ENCODE measurements at regions not wholly inside any gene's neighbourhood (a gene's known extent, or its start where the extent isn't known, plus 50 kb on each side); places are given as distances from the start of the nearest gene placed in this dataset.

GRCh38 chr5:27313549-27313948, 275.2 kb upstream of the CDH9 start:
- Mint-ChIP-seq H3K27ac (no peak overlapping the region), H3K4me1 (no peaks in the 10 kb centered on the region), H3K36me3 (ENCODE audit: low read depth) (no peaks in the 10 kb centered on the region), H3K27me3 (no peaks in the 10 kb centered on the region), H3K4me3 (no peak overlapping the region)
- no peaks in the 10 kb centered on the region for H3K9me3 ChIP-seq (ENCODE audit: control insufficient read depth, low read length, poor library complexity, severe bottlenecking)
- DNase-seq = no peak
- ATAC-seq = no peak

GRCh38 chr5:27312291-27312893, 274.0 kb upstream of the CDH9 start:
- H3K36me3 Mint-ChIP-seq (ENCODE audit: low read depth) = no peaks in the 10 kb centered on the region
- DNase-seq (no peak), ATAC-seq (no peak)
- no peak overlapping the region for H3K4me3 Mint-ChIP-seq
- no peaks in the 10 kb centered on the region for H3K9me3 ChIP-seq (ENCODE audit: control insufficient read depth, low read length, poor library complexity, severe bottlenecking)
- H3K27ac Mint-ChIP-seq = no peak overlapping the region
- H3K4me1 Mint-ChIP-seq = no peaks in the 10 kb centered on the region
- no peaks in the 10 kb centered on the region for H3K27me3 Mint-ChIP-seq

DNA sequence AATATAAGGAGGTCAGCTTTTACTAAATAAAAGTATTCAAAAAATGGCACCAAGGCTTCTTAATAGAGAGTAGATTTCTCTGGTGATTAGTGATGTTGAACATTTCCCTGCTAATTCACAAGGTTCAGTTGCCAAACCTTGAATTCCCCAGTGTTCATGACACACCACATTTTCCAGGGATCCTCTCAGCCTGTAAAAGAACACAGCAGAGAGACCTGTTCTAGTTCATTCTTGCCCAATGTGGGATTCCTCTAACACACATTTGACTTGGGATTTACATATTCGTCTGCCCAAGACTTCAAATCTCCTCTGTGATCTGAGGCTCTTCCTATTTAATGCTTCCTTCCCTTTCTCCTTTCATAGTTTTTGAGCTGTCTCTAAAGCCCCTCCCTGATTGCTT, 273.2 kb upstream of the CDH9 start:
- no peaks in the 10 kb centered on the region for H3K9me3 ChIP-seq (ENCODE audit: control insufficient read depth, low read length, poor library complexity, severe bottlenecking)
- H3K27ac Mint-ChIP-seq = no peak overlapping the region
- no peaks in the 10 kb centered on the region for H3K36me3 Mint-ChIP-seq (ENCODE audit: low read depth)
- no peaks in the 10 kb centered on the region for H3K27me3 Mint-ChIP-seq
- ATAC-seq (no peak), DNase-seq (no peak)
- no peak overlapping the region for H3K4me3 Mint-ChIP-seq
- no peaks in the 10 kb centered on the region for H3K4me1 Mint-ChIP-seq

DNA sequence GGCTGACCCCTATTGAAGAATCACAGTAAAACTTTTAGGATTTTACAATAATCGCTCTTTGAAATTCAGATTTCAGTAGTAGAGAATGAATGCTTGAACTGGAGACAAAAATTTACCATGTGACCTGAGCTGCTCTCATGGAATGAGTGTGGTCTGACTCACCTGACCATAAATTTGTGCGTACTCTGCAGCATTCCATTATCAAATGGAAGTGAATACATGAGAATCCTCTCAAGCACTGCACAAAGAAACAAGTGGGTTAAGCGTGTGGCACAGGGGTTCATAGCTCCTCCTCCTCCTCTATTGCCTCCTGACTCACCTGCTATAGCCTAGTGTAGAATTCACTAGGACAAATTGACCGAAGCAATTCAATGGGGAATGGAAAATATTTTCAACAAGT, 269.8 kb upstream of the CDH9 start:
- no peaks in the 10 kb centered on the region for H3K4me1 Mint-ChIP-seq
- no peak for ATAC-seq

DNA sequence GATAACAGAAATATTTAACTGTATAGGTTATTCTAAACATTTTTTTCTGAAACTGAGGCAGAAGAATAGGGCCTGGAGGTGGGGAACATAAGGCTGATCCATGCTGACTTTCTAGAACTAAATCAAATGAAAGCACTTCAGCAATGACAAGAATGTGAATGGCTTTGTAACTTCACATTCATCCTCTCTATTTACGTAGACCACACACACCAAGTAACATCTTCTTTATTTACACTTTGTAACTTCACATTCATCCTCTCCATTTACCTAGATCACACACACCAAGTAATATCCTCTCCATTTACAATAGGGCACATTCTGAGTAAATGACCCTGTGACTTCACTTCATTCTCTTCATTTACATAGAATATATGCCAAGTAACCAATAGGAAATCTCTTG, 251.8 kb upstream of the CDH9 start:
- H3K27ac Mint-ChIP-seq = no peak overlapping the region
- DNase-seq = no peak
- H3K4me1 Mint-ChIP-seq = no peaks in the 10 kb centered on the region
- H3K9me3 ChIP-seq (ENCODE audit: control insufficient read depth, low read length, poor library complexity, severe bottlenecking) = no peaks in the 10 kb centered on the region
- ATAC-seq = no peak
- H3K27me3 Mint-ChIP-seq = no peaks in the 10 kb centered on the region
- no peaks in the 10 kb centered on the region for H3K36me3 Mint-ChIP-seq (ENCODE audit: low read depth)
- H3K4me3 Mint-ChIP-seq = no peak overlapping the region

More for the DNA sequence above, 269.8 kb upstream of the CDH9 start:
- no peaks in the 10 kb centered on the region for H3K27me3 Mint-ChIP-seq
- H3K27ac Mint-ChIP-seq = no peak overlapping the region
- DNase-seq = no peak
- H3K4me3 Mint-ChIP-seq = no peak overlapping the region
- H3K36me3 Mint-ChIP-seq (ENCODE audit: low read depth) = no peaks in the 10 kb centered on the region
- H3K9me3 ChIP-seq (ENCODE audit: control insufficient read depth, low read length, poor library complexity, severe bottlenecking) = no peaks in the 10 kb centered on the region

- no peak for ATAC-seq
- no peak overlapping the region for H3K27ac Mint-ChIP-seq
- H3K36me3 Mint-ChIP-seq (ENCODE audit: low read depth) = no peaks in the 10 kb centered on the region
- H3K27me3 Mint-ChIP-seq = no peaks in the 10 kb centered on the region
- H3K9me3 ChIP-seq (ENCODE audit: control insufficient read depth, low read length, poor library complexity, severe bottlenecking) = no peaks in the 10 kb centered on the region
- no peak overlapping the region for H3K4me3 Mint-ChIP-seq
- DNase-seq = no peak
- H3K4me1 Mint-ChIP-seq = no peaks in the 10 kb centered on the region
Measured at GRCh38 chr5:27276119-27276518, 237.7 kb upstream of the CDH9 start.

DNA sequence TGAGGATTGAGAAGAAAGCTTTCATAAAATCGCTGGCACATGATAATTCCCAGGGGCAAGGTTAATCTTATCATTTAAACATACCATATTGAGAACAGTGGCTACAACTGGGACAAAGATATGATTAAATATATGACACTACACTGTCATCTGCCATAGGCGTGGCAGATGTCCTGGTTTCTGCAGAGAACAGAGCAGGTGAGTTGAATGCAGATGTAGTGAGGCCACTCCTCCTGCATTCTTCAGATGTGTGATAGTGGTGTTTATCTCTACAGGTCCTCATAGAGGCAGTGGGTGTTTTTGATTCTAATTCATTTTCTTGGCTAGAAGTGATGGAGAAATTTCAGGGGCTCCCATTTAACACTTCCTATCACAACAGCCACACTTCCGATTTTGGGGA, 237.0 kb upstream of the CDH9 start:
- no peaks in the 10 kb centered on the region for H3K9me3 ChIP-seq (ENCODE audit: control insufficient read depth, low read length, poor library complexity, severe bottlenecking)
- H3K4me3 Mint-ChIP-seq = no peak overlapping the region
- ATAC-seq (no peak), DNase-seq (no peak)
- H3K27me3 Mint-ChIP-seq = no peaks in the 10 kb centered on the region
- H3K4me1 Mint-ChIP-seq = no peaks in the 10 kb centered on the region
- no peak overlapping the region for H3K27ac Mint-ChIP-seq
- no peaks in the 10 kb centered on the region for H3K36me3 Mint-ChIP-seq (ENCODE audit: low read depth)

GRCh38 chr5:27269766-27270165, 231.4 kb upstream of the CDH9 start:
- Mint-ChIP-seq H3K27me3 (no peaks in the 10 kb centered on the region), H3K27ac (no peak overlapping the region), H3K4me3 (no peak overlapping the region), H3K4me1 (no peaks in the 10 kb centered on the region), H3K36me3 (ENCODE audit: low read depth) (no peaks in the 10 kb centered on the region)
- no peak for ATAC-seq
- DNase-seq = no peak
- H3K9me3 ChIP-seq (ENCODE audit: control insufficient read depth, low read length, poor library complexity, severe bottlenecking) = no peaks in the 10 kb centered on the region

DNA sequence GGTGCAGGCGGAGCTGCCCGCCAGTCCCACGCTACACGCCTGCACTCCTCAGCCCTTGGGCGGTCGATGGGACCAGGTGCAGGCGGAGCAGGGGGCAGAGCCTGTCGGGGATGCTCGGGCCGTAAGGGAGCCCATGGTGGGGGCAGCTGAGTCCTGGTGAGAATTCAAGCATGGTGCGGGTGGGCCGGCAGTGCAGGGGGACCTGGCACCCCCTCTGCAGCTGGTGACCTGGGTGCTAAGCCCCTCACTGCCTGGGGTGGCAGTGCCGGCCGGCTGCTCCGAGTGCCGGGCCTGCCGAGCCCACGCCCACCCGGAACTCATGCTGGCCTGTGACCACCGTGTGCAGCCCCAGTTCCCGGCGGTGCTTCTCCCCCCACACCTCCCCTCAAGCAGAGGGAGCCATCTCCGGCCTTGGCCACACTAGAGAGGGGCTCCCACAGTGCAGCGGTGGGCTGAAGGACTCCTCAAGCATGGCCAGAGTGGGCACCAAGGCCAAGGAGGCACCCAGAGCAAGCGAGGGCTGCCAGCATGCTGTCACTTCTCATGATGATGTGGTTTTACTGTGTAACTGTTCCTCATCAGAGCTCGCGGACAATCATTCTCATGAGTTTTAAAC, 228.9 kb upstream of the CDH9 start:
- ATAC-seq (no peak), DNase-seq (no peak)
- no peaks in the 10 kb centered on the region for H3K36me3 Mint-ChIP-seq (ENCODE audit: low read depth)
- H3K27me3 Mint-ChIP-seq = no peaks in the 10 kb centered on the region
- no peaks in the 10 kb centered on the region for H3K4me1 Mint-ChIP-seq
- no peak overlapping the region for H3K27ac Mint-ChIP-seq
- H3K9me3 ChIP-seq (ENCODE audit: control insufficient read depth, low read length, poor library complexity, severe bottlenecking) = no peaks in the 10 kb centered on the region
- H3K4me3 Mint-ChIP-seq = no peak overlapping the region

DNA sequence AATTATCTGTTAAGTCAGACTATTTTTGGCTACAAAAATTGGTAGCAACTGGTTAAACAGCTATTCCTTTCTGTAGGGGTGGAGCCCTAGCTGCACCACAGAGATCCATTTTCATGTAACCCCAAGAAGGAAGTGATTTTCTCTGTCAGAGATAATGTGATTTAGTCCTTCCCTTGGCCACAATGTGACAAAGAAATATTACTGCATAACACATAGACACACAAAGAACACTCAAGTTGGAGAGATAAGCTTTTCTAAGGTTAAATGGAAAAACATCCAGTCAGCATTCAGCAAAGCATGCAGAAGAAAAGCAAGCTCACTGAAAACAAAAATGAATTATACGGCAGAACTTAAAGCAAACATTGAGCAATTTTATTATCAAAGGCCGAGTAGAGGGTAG, 227.8 kb upstream of the CDH9 start:
- H3K4me1 Mint-ChIP-seq = no peaks in the 10 kb centered on the region
- DNase-seq (no peak), ATAC-seq (no peak)
- no peaks in the 10 kb centered on the region for H3K27me3 Mint-ChIP-seq
- H3K36me3 Mint-ChIP-seq (ENCODE audit: low read depth) = no peaks in the 10 kb centered on the region
- no peaks in the 10 kb centered on the region for H3K9me3 ChIP-seq (ENCODE audit: control insufficient read depth, low read length, poor library complexity, severe bottlenecking)
- no peak overlapping the region for H3K27ac Mint-ChIP-seq
- H3K4me3 Mint-ChIP-seq = no peak overlapping the region

- Mint-ChIP-seq H3K4me1 (no peaks in the 10 kb centered on the region), H3K27me3 (no peaks in the 10 kb centered on the region), H3K36me3 (ENCODE audit: low read depth) (no peaks in the 10 kb centered on the region), H3K27ac (no peak overlapping the region), H3K4me3 (no peak overlapping the region)
- no peaks in the 10 kb centered on the region for H3K9me3 ChIP-seq (ENCODE audit: control insufficient read depth, low read length, poor library complexity, severe bottlenecking)
- DNase-seq = no peak
- no peak for ATAC-seq
Measured at GRCh38 chr5:27257696-27258095, 219.3 kb upstream of the CDH9 start.

GRCh38 chr5:27252911-27253310, 214.5 kb upstream of the CDH9 start:
- ATAC-seq (no peak), DNase-seq (no peak)
- H3K9me3 ChIP-seq (ENCODE audit: control insufficient read depth, low read length, poor library complexity, severe bottlenecking) = no peaks in the 10 kb centered on the region
- Mint-ChIP-seq H3K27ac (no peak overlapping the region), H3K36me3 (ENCODE audit: low read depth) (no peaks in the 10 kb centered on the region), H3K27me3 (no peaks in the 10 kb centered on the region), H3K4me1 (no peaks in the 10 kb centered on the region), H3K4me3 (no peak overlapping the region)

DNA sequence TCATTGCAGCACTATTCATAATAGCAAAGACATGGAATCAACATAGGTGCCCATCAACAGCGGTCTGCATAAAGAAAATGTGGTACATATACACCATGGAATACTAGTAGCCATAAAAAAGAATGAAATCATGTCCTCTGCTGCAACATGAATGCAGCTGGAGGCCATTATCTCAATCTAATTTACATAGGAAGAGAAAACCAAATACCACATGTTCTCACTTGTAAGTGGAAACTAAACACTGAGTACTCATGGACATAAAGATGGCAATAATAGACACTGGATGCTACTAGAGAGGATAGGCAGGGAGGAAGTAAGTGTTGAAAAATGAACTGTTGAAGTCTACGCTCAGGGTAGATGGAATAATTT, 203.9 kb upstream of the CDH9 start:
- ATAC-seq (no peak), DNase-seq (no peak)
- no peaks in the 10 kb centered on the region for H3K9me3 ChIP-seq (ENCODE audit: control insufficient read depth, low read length, poor library complexity, severe bottlenecking)
- Mint-ChIP-seq H3K27me3 (no peaks in the 10 kb centered on the region), H3K36me3 (ENCODE audit: low read depth) (no peaks in the 10 kb centered on the region), H3K4me3 (no peak overlapping the region), H3K27ac (no peak overlapping the region), H3K4me1 (no peaks in the 10 kb centered on the region)

DNA sequence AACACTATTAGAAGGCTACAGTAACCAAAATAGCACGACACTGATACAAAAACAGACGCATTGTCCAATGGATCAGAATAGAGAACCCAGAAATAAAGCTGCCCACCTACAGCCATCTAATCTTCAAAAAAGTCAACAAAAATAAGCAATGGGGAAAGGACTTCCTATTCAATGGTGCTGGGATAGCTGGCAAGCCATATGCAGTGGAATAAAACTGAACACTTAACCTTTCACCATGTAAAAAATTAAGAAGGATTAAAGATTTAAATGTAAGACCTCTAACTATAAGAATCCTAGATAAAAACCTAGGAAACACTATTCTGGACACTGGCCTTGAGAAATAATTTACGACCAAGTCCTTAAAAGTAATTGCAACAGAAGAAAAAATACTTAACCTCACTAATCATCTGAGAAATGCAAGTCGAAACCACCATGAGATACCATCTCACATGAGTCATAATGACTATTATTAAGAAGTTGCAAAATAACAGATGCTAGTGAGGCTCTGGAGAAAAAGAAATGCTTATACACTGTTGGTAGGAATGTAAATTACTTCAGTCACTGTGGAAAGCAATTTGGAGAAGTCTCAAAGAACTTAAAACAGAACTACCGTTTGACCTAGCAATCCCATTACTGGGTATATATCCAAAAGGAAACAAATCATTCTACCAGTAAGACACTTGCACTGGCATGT, 203.3 kb upstream of the CDH9 start:
- DNase-seq = no peak
- no peaks in the 10 kb centered on the region for H3K27me3 Mint-ChIP-seq
- H3K36me3 Mint-ChIP-seq (ENCODE audit: low read depth) = no peaks in the 10 kb centered on the region
- no peak for ATAC-seq
- no peaks in the 10 kb centered on the region for H3K9me3 ChIP-seq (ENCODE audit: control insufficient read depth, low read length, poor library complexity, severe bottlenecking)
- no peak overlapping the region for H3K27ac Mint-ChIP-seq
- H3K4me3 Mint-ChIP-seq = no peak overlapping the region
- no peaks in the 10 kb centered on the region for H3K4me1 Mint-ChIP-seq
